ENCODE measurements at regions not wholly inside any gene's neighbourhood (a gene's known extent, or its start where the extent isn't known, plus 50 kb on each side); places are given as distances from the start of the nearest gene placed in this dataset.
"Not testable (repeated sequence)": the region's sequence is repeated elsewhere in the genome, so short reads cannot be mapped to it uniquely, and the experiment has no call there.

- DNase-seq = no peak
Observed at GRCh38 chr9:108441251-108441650, 414.5 kb downstream of the ACTL7B start.

- no peak for DNase-seq
Observed at GRCh38 chr9:108439947-108440346, 415.8 kb downstream of the ACTL7B start.

GRCh38 chr9:108437656-108438055 is 418.1 kb downstream of the ACTL7B start:
- no peak for DNase-seq

- DNase-seq = no peak
Observed at GRCh38 chr9:108436448-108436847, 419.3 kb downstream of the ACTL7B start.

GRCh38 chr9:108434502-108434901 is 421.3 kb downstream of the ACTL7B start:
- no peak for DNase-seq

- DNase-seq = no peak
Observed at GRCh38 chr9:108434036-108434435, 421.8 kb downstream of the ACTL7B start.

- no peak for DNase-seq
Observed at GRCh38 chr9:108430655-108431054, 425.1 kb downstream of the ACTL7B start.

- DNase-seq = no peak
Observed at GRCh38 chr9:108427751-108428150, 428.0 kb downstream of the ACTL7B start.

GRCh38 chr9:108426421-108426940 is 429.3 kb downstream of the ACTL7B start:
- DNase-seq = not testable (repeated sequence)

- DNase-seq = no peak
Observed at GRCh38 chr9:108423433-108423832, 432.4 kb downstream of the ACTL7B start.

GRCh38 chr9:108419379-108419778 is 436.4 kb downstream of the ACTL7B start:
- DNase-seq = no peak

- DNase-seq = no peak
Observed at GRCh38 chr9:108417726-108418125, 438.1 kb downstream of the ACTL7B start.

GRCh38 chr9:108417312-108417711 is 438.5 kb downstream of the ACTL7B start:
- no peak for DNase-seq

- DNase-seq = no peak
Observed at GRCh38 chr9:108416324-108416723, 439.5 kb downstream of the ACTL7B start.

GRCh38 chr9:108413809-108414208 is 442.0 kb downstream of the ACTL7B start:
- no peak for DNase-seq

- no peak for DNase-seq
Observed at GRCh38 chr9:108412755-108413154, 443.0 kb downstream of the ACTL7B start.

- no peak for DNase-seq
Observed at GRCh38 chr9:108411632-108412031, 444.2 kb downstream of the ACTL7B start.

GRCh38 chr9:108410161-108410560 is 445.6 kb downstream of the ACTL7B start:
- DNase-seq = no peak

GRCh38 chr9:108400297-108400696 is 455.5 kb downstream of the ACTL7B start:
- DNase-seq = no peak

- DNase-seq = no peak
Observed at GRCh38 chr9:108399851-108400250, 455.9 kb downstream of the ACTL7B start.

GRCh38 chr9:108397286-108397685 is 458.5 kb downstream of the ACTL7B start:
- no peak for DNase-seq

GRCh38 chr9:108396611-108397010 is 459.2 kb downstream of the ACTL7B start:
- DNase-seq = no peak

GRCh38 chr9:108396193-108396592 is 459.6 kb downstream of the ACTL7B start:
- no peak for DNase-seq

GRCh38 chr9:108395421-108395820 is 460.4 kb downstream of the ACTL7B start:
- DNase-seq = no peak

GRCh38 chr9:108394726-108395125 is 461.1 kb downstream of the ACTL7B start:
- no peak for DNase-seq
